Suppressor macrophage treated with lipopolysaccharide for 4 hours (primary cell): ENCODE measurements at regions not wholly inside any gene's neighbourhood (a gene's known extent, or its start where the extent isn't known, plus 50 kb on each side); places are given as distances from the start of the nearest gene placed in this dataset.
"Not testable (repeated sequence)": the region's sequence is repeated elsewhere in the genome, so short reads cannot be mapped to it uniquely, and the experiment has no call there.

Source experiments
- DNase-seq: peaks from one replicate; pipeline ENCODE4 v3.0.0-alpha.2; 2020

DNA sequence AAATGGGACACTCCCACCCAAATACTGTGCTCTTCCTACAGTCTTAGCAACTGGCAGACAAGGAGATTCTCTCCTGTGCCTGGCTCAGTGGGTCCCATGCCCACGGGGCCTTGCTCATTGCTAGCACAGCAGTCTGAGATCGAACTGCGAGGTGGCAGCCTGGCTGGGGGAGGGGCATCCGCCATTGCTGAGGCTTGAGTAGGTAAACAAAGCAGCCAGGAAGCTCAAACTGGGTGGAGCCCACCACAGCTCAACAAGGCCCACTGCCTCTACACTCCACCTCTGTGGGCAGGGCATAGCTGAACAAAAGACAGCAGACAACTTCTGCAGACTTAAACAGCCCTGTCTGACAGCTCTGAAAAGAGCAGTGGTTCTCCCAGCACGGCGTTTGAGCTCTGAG is 174.8 kb downstream of the COL12A1 start:
- DNase-seq: not testable (repeated sequence)

DNA sequence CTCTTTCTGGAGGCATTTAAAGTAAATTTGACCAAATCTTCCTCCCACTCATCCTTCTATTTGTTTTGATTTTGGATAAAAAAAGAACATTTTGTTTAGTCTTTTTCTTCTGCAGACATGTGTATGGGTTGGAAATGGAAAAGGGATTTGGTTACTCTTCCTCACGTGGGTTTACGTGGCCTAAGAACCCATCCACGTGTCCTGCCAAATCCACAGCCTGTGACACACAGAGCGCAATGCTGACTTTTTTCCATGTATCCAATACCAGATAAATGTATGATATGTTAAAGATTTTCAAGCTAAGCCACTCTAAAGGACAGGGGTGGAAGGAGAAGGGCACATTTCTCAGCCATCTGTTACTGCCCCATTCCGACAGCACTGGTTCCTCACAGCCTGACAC is 176.5 kb downstream of the COL12A1 start:
- DNase-seq: no peak

DNA sequence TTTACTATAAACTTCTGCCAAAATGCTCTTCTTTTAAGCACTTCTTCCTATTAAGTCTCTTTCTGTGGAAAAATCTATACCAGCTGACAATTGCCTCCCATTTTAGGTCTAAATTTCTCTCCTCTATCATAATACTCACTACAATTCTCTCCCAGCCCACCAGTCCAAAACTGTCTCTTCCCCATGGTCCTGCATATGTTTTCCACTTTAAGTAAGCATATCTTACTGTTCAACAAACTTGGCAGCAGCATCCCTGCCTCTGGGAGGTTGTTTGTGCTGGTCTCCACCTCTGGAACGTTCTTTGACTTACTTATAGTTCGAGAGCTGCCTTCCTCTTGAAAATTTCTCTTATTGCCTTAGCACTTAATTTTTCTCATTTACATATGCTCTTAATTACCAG is 180.5 kb downstream of the COL12A1 start:
- no peak for DNase-seq

DNA sequence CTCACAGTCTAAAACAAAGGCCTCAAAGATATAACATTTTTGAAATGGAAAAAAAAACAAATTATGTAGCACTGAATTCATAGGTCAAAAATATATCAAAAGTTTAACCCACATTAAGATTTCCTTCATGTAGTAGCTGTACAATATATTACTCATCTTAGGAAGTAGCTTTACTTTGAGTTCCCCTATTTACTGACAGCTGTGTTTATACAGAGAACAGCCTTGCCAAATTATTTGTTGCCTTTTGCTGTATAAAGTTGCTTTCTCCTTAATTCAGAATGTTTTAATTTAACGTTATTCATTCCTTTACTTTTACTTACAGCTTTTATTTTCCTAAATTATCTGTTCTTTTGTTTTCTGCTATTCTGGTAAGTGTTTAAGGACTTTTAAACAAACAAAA is 181.0 kb downstream of the COL12A1 start:
- DNase-seq: no peak

DNA sequence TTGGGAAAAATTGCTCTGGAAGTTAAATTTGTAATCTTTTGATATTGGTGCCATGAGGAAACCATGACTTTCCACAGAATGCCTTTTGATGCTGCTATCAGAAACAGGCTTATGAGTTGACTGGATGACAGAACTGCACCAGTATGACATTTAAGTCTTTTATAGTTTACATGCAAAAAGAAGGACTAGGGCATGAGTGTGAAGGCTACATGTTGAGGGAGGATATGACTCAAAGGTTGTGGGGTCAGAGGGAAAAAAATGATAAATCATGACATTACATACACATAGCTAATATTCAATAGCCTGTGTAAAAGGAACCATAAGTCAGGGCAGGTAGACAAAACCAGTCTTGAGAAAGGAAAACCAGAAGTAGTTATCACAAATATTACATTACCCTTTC is 182.2 kb downstream of the COL12A1 start:
- no peak for DNase-seq

DNA sequence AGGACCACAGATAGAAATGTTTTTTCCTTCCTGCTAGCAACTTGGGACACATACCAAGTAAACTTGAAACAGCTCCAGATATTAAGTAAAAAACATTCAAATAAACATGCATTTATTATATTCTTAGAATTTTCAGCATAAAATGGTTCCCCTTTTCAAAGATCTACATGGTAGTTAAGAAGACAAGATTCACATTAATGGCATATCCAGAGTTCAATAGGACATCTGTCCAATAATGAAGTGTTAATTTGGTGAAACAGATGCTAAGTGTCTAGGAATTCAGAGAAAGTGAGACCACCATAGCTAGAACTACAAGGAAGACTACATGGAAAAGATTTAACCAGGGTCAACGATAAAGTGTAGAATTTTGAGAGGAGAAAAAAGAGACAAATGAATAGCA is 184.9 kb downstream of the COL12A1 start:
- DNase-seq: no peak

DNA sequence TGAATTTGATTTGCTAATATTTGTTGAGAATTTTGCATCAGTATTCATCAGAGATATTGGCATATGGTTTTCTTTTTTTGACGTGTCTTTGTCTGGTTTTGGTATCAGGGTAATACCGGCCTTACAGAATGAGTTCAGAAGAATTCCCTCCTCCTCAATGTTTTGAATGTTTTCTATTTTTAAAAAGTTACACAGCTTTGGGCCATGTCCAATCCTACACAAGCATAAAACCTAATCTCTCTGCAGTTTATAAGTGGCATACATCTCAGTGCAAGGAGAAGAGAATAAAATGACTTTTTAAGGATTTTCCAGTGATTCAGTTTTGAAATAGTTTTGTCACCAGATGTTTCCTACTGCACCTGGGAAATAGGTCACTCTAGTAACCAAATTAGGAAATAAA is 185.5 kb downstream of the COL12A1 start:
- no peak for DNase-seq

DNA sequence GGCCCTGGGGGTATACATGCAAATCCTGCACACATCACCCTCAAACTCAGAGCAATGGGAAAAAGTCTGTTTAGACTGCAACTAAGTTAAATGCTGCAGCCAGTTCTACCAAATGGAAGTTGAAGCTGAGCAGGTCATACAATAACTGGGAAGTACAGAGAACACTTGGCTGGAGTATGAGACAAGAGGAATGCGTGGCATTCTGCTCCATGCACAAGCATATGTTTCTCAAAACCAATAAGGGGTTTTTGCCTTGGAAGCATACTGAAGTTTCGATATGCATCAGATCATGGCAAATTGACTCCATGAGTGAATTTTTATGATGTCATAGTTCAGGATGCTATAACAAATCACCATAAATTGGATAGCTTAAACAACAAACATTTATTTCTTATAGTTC is 193.8 kb downstream of the COL12A1 start:
- DNase-seq: no peak

DNA sequence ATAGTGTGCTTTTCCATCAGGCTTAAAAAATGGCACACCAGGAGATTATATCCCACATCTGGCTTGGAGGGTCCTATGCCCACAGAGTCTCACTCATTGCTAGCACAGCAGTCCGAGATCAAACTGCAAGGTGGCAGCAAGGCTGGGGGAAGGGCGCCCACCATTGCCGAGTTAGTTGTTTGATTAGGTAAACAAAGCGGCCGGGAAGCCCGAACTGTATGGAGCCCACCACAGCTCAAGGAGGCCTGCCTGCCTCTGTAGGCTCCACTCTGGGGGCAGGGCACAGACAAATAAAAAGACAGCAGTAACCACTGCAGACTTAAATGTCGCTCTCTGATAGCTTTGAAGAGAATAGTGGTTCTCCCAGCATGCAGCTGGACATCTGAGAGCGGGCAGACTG is 201.9 kb downstream of the COL12A1 start:
- DNase-seq: not testable (repeated sequence)

DNA sequence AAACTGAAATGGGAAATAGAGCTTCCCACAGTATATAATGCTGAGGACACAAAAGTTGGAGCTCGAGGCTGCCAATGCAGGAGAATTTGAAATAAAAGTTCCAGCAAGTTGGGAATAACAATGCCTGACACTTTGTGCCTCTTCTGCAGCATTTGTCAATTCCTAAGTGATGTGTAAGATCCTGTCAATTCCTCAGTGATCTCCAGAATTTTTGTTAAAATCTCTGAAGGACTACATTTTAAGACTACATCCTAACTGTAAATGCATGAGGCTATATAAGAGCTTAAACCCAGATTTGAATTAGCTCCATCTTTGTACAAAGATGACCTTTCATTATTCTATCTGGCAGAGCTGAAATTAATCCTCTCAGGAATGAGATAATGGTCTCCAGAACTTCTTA is 208.2 kb downstream of the COL12A1 start:
- no peak for DNase-seq

DNA sequence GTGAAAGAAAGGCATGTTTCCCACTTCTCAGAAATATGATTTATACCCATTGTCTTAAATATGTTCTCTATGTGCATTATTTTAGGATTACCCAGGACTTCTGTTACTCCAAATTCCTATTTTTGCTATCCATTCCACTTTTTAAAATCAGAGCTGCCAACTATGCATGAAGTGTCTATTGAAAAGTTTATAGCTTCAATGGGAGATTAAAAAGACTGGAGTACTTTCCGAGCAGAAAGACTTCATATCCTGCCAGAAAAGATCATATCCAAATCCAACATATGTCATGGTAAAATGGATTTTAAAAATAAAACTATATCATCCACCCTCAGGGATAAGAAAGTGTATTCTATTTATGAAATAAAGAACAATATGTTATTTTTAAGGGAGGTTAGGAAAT is 212.7 kb downstream of the COL12A1 start:
- DNase-seq: no peak

DNA sequence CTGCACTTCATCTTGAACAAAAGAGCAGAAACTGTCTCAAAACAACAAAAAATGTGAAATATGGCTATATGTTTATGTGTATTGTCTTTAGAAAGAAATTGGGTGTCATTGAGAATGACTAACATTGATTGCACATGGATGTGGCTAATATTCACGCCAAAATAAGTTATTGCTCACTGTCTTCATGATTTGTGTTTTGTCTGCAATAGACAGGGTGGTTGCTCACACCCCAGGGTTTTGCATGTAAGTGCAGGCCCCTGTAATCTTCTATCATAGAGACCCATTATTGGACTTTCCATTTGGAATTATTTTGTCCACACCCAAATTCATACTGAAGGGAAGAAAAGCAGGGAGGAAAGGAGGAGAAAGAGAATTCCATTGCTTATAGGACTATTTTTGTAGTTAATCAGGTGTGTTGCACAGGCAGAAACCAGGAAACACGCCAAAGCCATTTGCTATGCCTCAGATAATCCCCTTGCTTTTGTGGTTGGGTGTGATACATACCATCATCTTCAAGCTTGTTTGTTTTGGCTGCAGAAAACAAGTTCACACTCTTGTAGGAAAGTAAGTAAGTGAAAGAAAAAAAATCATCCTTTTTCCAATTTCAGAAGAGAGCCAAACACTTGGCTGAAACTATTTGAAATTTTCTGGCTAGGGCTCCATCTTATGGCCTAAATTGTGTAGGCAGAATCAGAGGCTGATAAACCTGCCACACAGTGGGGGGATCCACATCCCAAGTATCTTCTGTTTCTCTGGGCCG is 214.1 kb downstream of the COL12A1 start:
- no peak for DNase-seq

DNA sequence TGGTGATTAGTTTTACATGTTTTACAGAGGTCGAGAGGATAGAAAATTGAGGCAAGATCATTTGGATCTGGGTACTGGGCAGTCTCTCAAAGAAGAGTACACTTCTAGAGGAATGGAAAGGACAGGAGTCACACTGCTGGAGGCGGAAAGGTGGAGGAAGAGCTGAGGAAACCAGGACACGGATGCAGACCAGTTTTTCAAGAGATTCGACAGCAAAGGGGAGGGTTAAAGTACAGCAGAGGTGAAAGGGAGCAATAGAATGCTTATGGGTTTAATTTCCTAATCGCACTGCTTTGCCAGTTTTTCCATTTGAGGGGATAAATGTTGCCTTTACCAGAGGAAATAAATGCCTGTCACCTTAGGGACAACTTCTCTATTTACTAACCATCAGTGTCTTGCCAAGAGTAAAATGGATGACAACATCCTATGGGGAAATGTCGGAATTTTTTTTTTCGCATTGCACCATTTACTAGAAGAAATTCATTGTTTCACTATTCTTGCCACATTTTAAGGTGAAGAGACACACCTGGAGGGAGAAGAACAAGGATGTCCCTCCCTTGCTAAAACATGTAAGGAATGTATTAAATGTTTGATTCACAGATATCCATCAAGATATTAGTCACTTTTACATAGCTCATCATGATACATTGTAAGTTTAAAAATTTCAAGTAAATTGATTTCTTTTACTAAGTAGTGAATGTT is 226.6 kb downstream of the COL12A1 start:
- no peak for DNase-seq

DNA sequence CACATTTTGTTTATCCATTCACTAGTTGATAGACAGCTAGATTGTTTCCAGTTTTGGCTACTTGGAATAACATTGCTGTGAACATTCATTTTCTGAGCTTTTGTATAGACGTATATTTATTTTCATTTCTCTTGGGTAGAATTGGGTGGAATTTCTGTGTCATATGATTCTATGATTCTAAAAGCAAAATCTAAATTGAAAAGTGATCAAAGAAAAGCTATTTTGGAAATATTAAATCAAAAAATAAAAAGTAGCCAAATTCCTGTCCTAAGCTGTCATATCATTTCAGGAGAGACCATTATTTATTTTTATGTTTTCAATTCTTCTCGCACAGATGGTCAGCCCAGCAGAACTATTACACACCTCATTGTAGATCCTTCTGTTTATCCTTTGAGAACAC is 229.2 kb downstream of the COL12A1 start:
- DNase-seq: no peak

DNA sequence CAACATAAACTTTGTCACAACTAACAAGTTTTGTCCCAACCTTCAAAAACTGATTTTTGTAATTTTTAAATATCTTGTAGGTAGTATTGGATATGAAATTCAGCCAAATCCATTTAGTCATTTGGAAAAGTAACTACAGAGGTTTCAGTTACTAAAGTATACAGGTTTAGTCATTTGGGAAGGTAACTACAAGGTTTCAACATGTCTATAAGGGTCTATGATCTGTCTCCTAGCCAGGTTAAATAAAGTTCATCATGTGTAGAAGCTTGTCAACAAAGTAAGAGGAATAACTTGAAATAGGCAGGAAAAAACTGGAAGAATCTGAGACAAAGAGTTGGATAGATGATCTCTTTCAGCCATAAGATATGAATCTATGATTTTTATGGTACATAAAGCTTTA is 229.8 kb downstream of the COL12A1 start:
- no peak for DNase-seq

DNA sequence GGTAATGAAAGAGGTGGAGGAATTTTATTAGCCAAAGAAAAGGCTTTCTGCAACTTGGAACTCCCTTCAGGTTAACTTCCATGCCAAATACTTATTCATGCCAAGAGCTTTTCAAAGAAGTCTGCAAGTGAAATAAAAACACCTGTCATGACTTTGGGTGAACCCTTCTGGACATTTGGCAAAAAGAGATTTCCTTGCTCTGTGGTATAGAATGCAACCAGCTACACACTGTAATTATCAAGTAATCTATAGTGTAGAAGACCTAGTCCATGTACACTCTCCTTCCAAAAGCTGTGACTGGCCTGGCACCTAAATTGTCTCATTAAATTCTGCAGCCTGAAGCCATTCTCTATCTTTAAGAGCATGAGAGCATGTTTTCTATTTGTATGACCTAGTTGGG is 232.3 kb downstream of the COL12A1 start:
- no peak for DNase-seq

DNA sequence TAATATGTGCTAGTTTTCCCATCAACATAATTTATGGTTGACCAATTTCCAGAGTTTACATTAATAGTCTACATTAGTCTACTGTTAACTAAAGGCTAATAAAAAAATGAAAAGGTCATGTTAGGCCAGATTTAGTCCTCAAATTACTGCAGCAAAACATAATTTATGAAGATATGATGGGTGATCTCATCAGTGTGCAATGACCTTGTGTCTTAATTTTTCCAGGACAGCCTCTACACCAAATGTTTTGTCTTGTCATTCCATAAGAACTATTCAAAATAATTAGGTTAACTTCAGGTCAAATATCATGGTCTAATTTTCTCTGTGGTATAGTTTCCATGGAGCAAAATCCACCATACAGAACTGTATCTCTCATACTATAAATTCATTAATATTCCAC is 234.2 kb downstream of the COL12A1 start:
- no peak for DNase-seq

DNA sequence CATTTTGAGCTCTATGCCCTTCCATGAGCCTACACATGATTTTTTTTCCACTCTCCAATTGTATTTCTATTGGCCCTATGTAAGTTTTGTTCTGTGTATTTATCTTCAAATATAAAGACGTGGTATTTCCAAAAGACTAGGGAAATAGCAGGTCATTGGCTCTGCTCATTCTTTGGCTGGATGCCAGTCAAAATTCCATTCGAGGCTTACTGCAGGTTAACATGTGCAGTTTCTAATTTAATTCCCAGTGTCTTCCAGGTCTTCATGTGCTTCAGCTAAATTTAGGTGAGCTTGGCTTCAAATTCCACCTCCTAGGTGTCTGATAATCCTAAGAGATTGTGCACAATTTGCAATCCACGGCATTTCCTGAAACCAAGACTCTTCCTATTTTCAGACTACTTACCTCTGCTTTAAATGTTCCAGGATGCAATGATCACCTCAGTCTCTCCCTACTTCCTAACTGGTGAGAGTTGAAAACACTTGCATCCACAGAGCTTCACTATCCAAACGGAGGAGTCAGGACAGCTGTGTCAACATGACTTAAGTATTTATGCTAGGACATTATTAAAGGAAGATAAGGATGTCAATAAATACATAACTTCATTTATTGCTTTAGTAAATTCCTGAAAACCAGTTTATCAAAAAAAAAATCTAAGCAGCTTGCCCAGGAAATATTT is 236.1 kb downstream of the COL12A1 start:
- DNase-seq: no peak

DNA sequence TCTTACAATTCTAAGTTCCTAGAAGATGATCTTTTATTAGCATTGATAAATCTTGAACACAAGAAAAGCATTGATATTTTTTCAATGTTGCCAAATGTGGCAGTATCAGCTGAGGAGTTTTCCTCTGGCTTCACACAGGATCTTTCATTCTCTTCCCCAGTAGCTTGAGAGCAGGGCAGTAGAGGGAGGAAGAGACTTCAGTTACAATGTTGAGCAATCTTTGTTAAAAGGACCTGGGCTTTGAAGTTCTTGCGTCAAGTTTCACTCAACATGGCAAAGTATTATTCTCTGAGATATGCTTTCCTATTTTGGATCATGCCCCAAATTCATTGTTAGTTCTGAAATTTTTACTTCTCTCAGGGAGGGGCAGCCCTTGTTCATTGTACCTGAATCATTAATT is 238.0 kb downstream of the COL12A1 start:
- DNase-seq: no peak

DNA sequence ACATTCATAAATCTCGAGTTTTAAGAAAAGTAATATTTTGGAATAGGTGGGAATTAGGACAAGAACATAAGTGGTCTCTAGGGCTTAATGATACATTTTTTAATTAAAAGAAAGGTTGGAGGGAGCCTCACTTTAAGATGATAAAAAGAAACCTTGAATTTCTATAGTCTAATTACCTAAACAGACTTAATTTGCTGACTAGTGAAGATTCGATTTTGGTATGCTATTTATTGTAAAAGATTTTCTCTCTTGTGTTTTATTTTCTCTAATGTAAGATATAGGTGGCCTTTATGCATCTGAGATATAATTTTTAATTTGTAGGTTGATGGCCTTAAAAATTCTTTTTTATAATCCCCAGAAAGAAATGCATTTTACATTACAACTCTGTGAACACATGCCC is 239.1 kb downstream of the COL12A1 start:
- no peak for DNase-seq

DNA sequence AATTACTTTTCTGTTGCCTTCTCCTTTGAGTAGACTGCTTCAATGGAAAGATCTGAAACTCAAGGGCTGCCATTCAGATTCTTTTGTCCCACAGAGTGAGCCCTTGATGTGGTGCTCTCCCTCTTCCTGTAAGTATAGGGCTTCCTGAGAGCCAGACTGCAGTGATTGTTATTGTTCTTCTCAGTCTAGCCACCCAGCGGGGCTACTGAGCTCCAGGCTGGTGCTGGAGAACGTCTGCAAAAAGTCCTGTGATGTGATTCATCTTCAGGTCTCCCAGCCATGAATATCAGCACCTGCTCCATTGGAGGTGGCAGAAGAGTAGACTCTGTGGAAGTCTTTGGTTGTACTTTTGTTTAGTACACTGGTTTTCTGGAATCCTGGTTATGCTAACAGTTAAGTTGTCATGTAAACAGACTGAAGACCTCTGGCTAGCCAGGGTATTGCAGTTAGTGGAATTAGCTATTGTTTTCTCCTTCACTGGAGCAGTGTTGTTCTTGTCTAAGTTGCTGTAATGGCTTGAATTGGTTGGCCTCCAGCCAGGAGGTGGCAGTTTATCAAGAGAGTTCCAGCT is 240.9 kb downstream of the COL12A1 start:
- DNase-seq: no peak

DNA sequence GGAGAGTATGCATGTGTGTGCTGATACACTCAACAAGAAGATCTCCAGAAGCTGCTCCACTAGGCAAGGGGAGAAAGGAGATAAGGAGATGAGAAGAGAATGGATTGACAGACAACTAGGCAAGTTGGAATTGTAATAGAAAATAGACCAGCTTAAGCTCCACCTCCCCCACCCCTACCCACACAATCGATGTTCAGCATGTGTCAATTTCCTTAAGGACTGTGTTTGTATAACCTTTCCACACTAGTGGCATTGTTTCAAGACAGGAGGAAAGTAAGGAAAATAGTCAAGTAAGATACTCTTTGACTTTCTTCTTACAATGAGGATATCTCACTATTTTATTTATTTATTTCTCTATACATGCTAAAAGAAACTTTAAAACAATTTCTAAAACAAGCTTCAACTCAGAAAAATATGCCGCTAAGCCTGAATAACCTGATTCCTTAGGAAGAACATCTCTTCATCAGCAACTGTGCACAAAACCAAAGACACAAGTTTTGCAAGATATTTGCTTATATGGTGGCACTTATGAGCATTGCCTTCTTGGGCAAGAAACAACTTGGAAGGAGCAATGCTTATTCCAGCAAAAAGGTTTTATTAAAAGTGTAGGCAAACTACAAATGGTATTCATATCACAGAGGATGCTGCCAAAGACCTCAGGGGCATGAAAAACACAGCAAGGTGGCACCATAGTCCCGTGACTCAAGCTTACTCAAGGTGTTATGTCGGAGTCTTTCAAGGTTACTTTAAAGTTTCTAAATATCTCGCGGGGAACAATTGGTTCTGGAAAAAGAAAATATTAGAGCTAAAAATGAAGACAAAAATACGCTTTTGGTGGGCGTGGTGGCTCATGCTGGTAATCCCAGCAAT is 249.1 kb downstream of the COL12A1 start:
- no peak for DNase-seq

DNA sequence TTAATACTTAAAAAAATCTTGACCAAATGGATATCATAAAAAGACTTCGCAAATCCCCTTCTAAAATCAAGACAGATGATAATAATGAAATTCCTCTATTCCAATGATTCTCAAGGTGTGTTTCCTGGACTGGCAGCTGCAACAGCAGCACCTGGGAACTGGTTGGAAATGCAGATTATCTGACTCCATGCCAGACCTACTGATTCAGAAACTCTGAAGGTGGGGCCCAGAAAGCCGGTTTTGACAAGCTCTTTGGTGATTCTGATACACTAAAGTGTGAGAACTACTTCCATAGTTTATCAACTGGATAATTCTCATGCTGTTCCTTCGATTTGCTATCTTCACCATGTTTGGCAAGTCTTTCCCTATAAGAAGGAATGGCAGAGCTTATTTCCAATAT is 252.1 kb downstream of the COL12A1 start:
- DNase-seq: no peak
